Umbilical cord (tissue), 1 donor: ENCODE measurements at regions not wholly inside any gene's neighbourhood (a gene's known extent, or its start where the extent isn't known, plus 50 kb on each side); places are given as distances from the start of the nearest gene placed in this dataset.
"Not testable (repeated sequence)": the region's sequence is repeated elsewhere in the genome, so short reads cannot be mapped to it uniquely, and the experiment has no call there.

ENCODE experiments used
- DNase-seq: peaks from one replicate; pipeline ENCODE4 v3.0.0-alpha.2; 2015; ENCODE audit warnings: low spot score

GRCh38 chr3:197371591-197372046, 73.2 kb upstream of the DLG1 start:
- DNase-seq = no peak

- no peak for DNase-seq
Measured at GRCh38 chr3:197369545-197369944, 71.1 kb upstream of the DLG1 start.

GRCh38 chr3:197368821-197369220, 70.4 kb upstream of the DLG1 start:
- DNase-seq = no peak

GRCh38 chr3:197368330-197368729, 69.9 kb upstream of the DLG1 start:
- DNase-seq = no peak

GRCh38 chr3:197367081-197367780, 68.8 kb upstream of the DLG1 start:
- peak; percentile 44 for DNase-seq

- no peak for DNase-seq
Measured at GRCh38 chr3:197366301-197367044, 68.1 kb upstream of the DLG1 start.

GRCh38 chr3:197365586-197365985, 67.2 kb upstream of the DLG1 start:
- no peak for DNase-seq

- DNase-seq = no peak
Measured at GRCh38 chr3:197364410-197365071, 66.1 kb upstream of the DLG1 start.

- no peak for DNase-seq
Measured at GRCh38 chr3:197363553-197364409, 65.4 kb upstream of the DLG1 start.

- DNase-seq = no peak
Measured at GRCh38 chr3:197362081-197362480, 63.7 kb upstream of the DLG1 start.

- not testable (repeated sequence) for DNase-seq
Measured at GRCh38 chr3:197360095-197360494, 61.7 kb upstream of the DLG1 start.

- DNase-seq = not testable (repeated sequence)
Measured at GRCh38 chr3:197359476-197359875, 61.1 kb upstream of the DLG1 start.

- DNase-seq = no peak
Measured at GRCh38 chr3:197356741-197357140, 58.3 kb upstream of the DLG1 start.

- no peak for DNase-seq
Measured at GRCh38 chr3:197356275-197356674, 57.9 kb upstream of the DLG1 start.

GRCh38 chr3:197355713-197356112, 57.3 kb upstream of the DLG1 start:
- no peak for DNase-seq

- peak; percentile 83 for DNase-seq
Measured at GRCh38 chr3:197354568-197355001, 56.2 kb upstream of the DLG1 start.

GRCh38 chr3:197353867-197354567, 55.6 kb upstream of the DLG1 start:
- peak; percentile 55 for DNase-seq

GRCh38 chr3:197353001-197353866, 54.8 kb upstream of the DLG1 start:
- no peak for DNase-seq

- DNase-seq = peak; percentile 90
Measured at GRCh38 chr3:197352382-197352781, 54.0 kb upstream of the DLG1 start.

GRCh38 chr3:197350446-197350845, 52.0 kb upstream of the DLG1 start:
- DNase-seq = no peak
